HEK293 (cell line): ENCODE measurements at regions not wholly inside any gene's neighbourhood (a gene's known extent, or its start where the extent isn't known, plus 50 kb on each side); places are given as distances from the start of the nearest gene placed in this dataset.
"Not testable (repeated sequence)": the region's sequence is repeated elsewhere in the genome, so short reads cannot be mapped to it uniquely, and the experiment has no call there.

Source experiments
- CTCF ChIA-PET: fragments of 350-600 bp; formaldehyde crosslinking; extraction: SDS; loops from one replicate; lab custom pipeline; 2021; ENCODE audit warnings: antibody characterized with exemption; lab: Yijun Ruan, JAX
- POLR2A ChIA-PET: fragments of 300-600 bp; formaldehyde crosslinking; extraction: SDS; loops from one replicate; lab custom pipeline; 2020; ENCODE audit warnings: antibody characterized with exemption, inconsistent platforms; lab: Yijun Ruan, JAX
- H3K27ac ChIP-seq: fragments of 200-500 bp; sonication (Bioruptor generic); 2 replicates; pipeline ENCODE4 v1.5.1; 2014; ENCODE audit warnings: low read depth, low read length, control low read depth, inconsistent platforms; ENCODE audit errors: extremely low read depth
- H3K36me3 ChIP-seq, 2 experiments: fragments of 200-500 bp in 1 of 2; sonication (Bioruptor generic) in 1 of 2; 1 replicate in 1 of 2; 2 replicates in 1 of 2; pipeline ENCODE4 v1.5.1; 2014 to 2017; ENCODE audit warnings: inconsistent platforms in 2 of 2, low read length in 2 of 2; ENCODE audit not compliant: control insufficient read depth in 2 of 2, insufficient read depth in 1 of 2
- H3K4me1 ChIP-seq: fragments of 200-500 bp; sonication (Bioruptor generic); 2 replicates; pipeline ENCODE4 v1.5.1; 2014; ENCODE audit warnings: mild to moderate bottlenecking, low read length, inconsistent platforms; ENCODE audit not compliant: control insufficient read depth, insufficient read depth
- H3K4me3 ChIP-seq: 2 replicates; pipeline ENCODE4 v1.5.1; 2011; ENCODE audit warnings: low read depth, mild to moderate bottlenecking, control low read depth, low read length, moderate library complexity
- H3K9me3 ChIP-seq: fragments of 200-500 bp; sonication (Bioruptor generic); 2 replicates; pipeline ENCODE4 v1.5.1; 2014; ENCODE audit warnings: low read depth, low read length, inconsistent platforms; ENCODE audit not compliant: control insufficient read depth, insufficient read depth

GRCh38 chr15:21774760-21775159, 102.8 kb downstream of the POTEB start:
- H3K9me3 ChIP-seq, H3K36me3 ChIP-seq, H3K4me3 ChIP-seq, H3K4me1 ChIP-seq, H3K27ac ChIP-seq, POLR2A ChIA-PET, CTCF ChIA-PET: not testable (repeated sequence)

- H3K4me1 ChIP-seq, CTCF ChIA-PET: not testable (repeated sequence)
Observed at GRCh38 chr15:21766524-21766923, 111.0 kb downstream of the POTEB start.

GRCh38 chr15:21763756-21764155, 113.8 kb downstream of the POTEB start:
- H3K27ac ChIP-seq, H3K9me3 ChIP-seq, H3K36me3 ChIP-seq, POLR2A ChIA-PET, H3K4me3 ChIP-seq, H3K4me1 ChIP-seq: not testable (repeated sequence)
- CTCF ChIA-PET = interaction anchor here (0.6 kb wide), 1 partner anchor 461 kb away, joined by 3 read pairs; no protein-coding TSS in a partner anchor

More at GRCh38 chr15:21766524-21766923, 111.0 kb downstream of the POTEB start:
- POLR2A ChIA-PET, H3K9me3 ChIP-seq, H3K27ac ChIP-seq, H3K36me3 ChIP-seq, H3K4me3 ChIP-seq: not testable (repeated sequence)

GRCh38 chr15:21760250-21761023, 117.1 kb downstream of the POTEB start:
- H3K4me1 ChIP-seq, POLR2A ChIA-PET, H3K4me3 ChIP-seq, H3K36me3 ChIP-seq, H3K9me3 ChIP-seq, H3K27ac ChIP-seq, CTCF ChIA-PET: not testable (repeated sequence)

- H3K4me1 ChIP-seq, CTCF ChIA-PET, POLR2A ChIA-PET, H3K36me3 ChIP-seq, H3K27ac ChIP-seq, H3K4me3 ChIP-seq, H3K9me3 ChIP-seq: not testable (repeated sequence)
Observed at GRCh38 chr15:21759401-21760165, 118.0 kb downstream of the POTEB start.

- H3K9me3 ChIP-seq, H3K36me3 ChIP-seq, H3K4me1 ChIP-seq, CTCF ChIA-PET, POLR2A ChIA-PET, H3K27ac ChIP-seq, H3K4me3 ChIP-seq: not testable (repeated sequence)
Observed at GRCh38 chr15:21753838-21754237, 123.7 kb downstream of the POTEB start.

- H3K4me3 ChIP-seq, H3K9me3 ChIP-seq, POLR2A ChIA-PET, H3K27ac ChIP-seq, CTCF ChIA-PET, H3K36me3 ChIP-seq, H3K4me1 ChIP-seq: not testable (repeated sequence)
Observed at GRCh38 chr15:21752124-21752957, 125.2 kb downstream of the POTEB start.

GRCh38 chr15:21749173-21749572, 128.4 kb downstream of the POTEB start:
- POLR2A ChIA-PET, H3K36me3 ChIP-seq, CTCF ChIA-PET, H3K27ac ChIP-seq, H3K9me3 ChIP-seq, H3K4me1 ChIP-seq, H3K4me3 ChIP-seq: not testable (repeated sequence)

GRCh38 chr15:21744245-21744915, 133.2 kb downstream of the POTEB start:
- H3K36me3 ChIP-seq, H3K27ac ChIP-seq, CTCF ChIA-PET, H3K4me3 ChIP-seq, H3K9me3 ChIP-seq, POLR2A ChIA-PET, H3K4me1 ChIP-seq: not testable (repeated sequence)

- H3K4me1 ChIP-seq, CTCF ChIA-PET, H3K9me3 ChIP-seq, POLR2A ChIA-PET, H3K36me3 ChIP-seq, H3K27ac ChIP-seq, H3K4me3 ChIP-seq: not testable (repeated sequence)
Observed at GRCh38 chr15:21742067-21742466, 135.5 kb downstream of the POTEB start.
